Ascending aorta (tissue), 2 donors: ENCODE measurements at regions not wholly inside any gene's neighbourhood (a gene's known extent, or its start where the extent isn't known, plus 50 kb on each side); places are given as distances from the start of the nearest gene placed in this dataset.

Experiments
- DNase-seq, 2 donors: peaks; one replicate each; pipeline ENCODE4 v3.0.0-alpha.2; 2019; ENCODE audit warnings: low spot score in 2 of 2
- H3K27ac ChIP-seq, 2 donors: fragments of 200-600 bp; sonication (generic); one replicate each; pipeline ENCODE4 v1.5.1; 2016 to 2017; ENCODE audit warnings: mild to moderate bottlenecking in 1 of 2
- H3K27me3 ChIP-seq: fragments of 200-600 bp; sonication (generic); one replicate; pipeline ENCODE4 v1.5.1; 2017
- H3K36me3 ChIP-seq, 2 donors: fragments of 200-600 bp; sonication (generic); one replicate each; pipeline ENCODE4 v1.5.1; 2016
- H3K4me1 ChIP-seq, 2 donors: fragments of 200-600 bp; sonication (generic); one replicate each; pipeline ENCODE4 v1.5.1; 2016 to 2017; ENCODE audit warnings: mild to moderate bottlenecking in 1 of 2
- H3K4me3 ChIP-seq, 2 donors: fragments of 200-600 bp; sonication (generic); one replicate each; pipeline ENCODE4 v1.5.1; 2016 to 2017; ENCODE audit warnings: mild to moderate bottlenecking in 1 of 2
- H3K9me3 ChIP-seq, 2 donors: fragments of 200-600 bp; sonication (generic); one replicate each; pipeline ENCODE4 v1.5.1; 2016
- intact Hi-C: fragments of 100-400 bp; cut with DNase I; formaldehyde crosslinking; loops from one replicate; pipeline ENCODE4 v1.15.1; 2023
- TF ChIP-seq, protein P1 (sequence below), 3 experiments: fragments of 200-600 bp in 2 of 3; fragments of 450-650 bp in 1 of 3; sonication (generic) in 2 of 3; IDR thresholded peaks; one replicate each; pipeline ENCODE4 v1.5.1; 2016 to 2019; ENCODE audit warnings: antibody characterized with exemption in 3 of 3, mild to moderate bottlenecking in 1 of 3, moderate library complexity in 1 of 3

DNA sequence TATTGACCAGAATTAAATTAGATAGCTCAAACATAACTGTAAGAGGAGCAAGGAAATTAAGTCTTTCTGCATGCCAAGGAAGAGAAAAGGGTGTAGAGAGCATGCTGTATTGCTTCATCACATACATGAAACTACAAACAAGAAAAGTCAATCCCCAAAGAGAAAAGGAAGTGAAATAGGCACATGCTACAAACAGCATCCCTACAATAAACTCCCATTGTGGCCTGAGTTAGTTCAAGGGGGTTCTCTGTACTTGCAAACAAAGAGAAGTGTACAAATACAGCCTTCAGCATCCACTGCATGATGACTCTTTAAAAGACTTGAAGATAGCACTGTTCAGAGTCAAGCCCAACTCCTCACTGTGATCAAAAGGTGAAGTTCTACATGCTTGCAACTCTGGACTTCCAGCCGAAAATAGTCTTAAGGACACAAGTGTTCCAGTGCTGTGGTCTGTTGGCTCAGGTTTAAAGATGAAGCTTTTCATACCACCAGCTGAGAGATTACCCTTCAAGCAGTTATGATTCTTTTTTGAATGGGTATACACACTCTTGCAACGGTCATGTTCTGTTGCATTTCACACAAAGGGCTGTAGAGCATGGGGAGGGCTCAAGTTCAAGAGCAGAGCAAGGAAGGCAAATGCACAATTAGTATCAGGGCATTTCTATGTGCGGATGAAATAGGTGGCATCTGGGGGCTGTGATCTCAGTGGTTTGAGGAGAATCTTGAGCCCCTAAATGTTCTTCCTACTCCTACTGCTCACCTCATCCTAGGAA, 534.5 kb downstream of the EBF1 start:
- TF ChIP-seq, protein P1, sequence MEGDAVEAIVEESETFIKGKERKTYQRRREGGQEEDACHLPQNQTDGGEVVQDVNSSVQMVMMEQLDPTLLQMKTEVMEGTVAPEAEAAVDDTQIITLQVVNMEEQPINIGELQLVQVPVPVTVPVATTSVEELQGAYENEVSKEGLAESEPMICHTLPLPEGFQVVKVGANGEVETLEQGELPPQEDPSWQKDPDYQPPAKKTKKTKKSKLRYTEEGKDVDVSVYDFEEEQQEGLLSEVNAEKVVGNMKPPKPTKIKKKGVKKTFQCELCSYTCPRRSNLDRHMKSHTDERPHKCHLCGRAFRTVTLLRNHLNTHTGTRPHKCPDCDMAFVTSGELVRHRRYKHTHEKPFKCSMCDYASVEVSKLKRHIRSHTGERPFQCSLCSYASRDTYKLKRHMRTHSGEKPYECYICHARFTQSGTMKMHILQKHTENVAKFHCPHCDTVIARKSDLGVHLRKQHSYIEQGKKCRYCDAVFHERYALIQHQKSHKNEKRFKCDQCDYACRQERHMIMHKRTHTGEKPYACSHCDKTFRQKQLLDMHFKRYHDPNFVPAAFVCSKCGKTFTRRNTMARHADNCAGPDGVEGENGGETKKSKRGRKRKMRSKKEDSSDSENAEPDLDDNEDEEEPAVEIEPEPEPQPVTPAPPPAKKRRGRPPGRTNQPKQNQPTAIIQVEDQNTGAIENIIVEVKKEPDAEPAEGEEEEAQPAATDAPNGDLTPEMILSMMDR (IDR thresholded peaks at IDR 0.05) = no peak

GRCh38 chr5:158563760-158564390, 535.8 kb downstream of the EBF1 start:
- H3K36me3 ChIP-seq = no peaks in the 10 kb centered on the region
- H3K27me3 ChIP-seq = no peaks in the 10 kb centered on the region
- no peaks in the 10 kb centered on the region for H3K9me3 ChIP-seq
- H3K4me1 ChIP-seq = no peaks in the 10 kb centered on the region
- intact Hi-C loops = no loop called here
- TF ChIP-seq, protein P1 (IDR thresholded peaks at IDR 0.05) = no peak
- H3K27ac ChIP-seq = no peak overlapping the region
- no peak for DNase-seq
- H3K4me3 ChIP-seq = no peak overlapping the region

More for the DNA sequence above, 534.5 kb downstream of the EBF1 start:
- no peaks in the 10 kb centered on the region for H3K9me3 ChIP-seq
- no peaks in the 10 kb centered on the region for H3K27me3 ChIP-seq
- H3K27ac ChIP-seq = no peak overlapping the region
- H3K36me3 ChIP-seq = no peaks in the 10 kb centered on the region
- no peak for DNase-seq
- no peak overlapping the region for H3K4me3 ChIP-seq
- H3K4me1 ChIP-seq = no peaks in the 10 kb centered on the region
- intact Hi-C loops = no loop called here

- H3K4me1 ChIP-seq = no peaks in the 10 kb centered on the region
- no peak overlapping the region for H3K27ac ChIP-seq
- H3K4me3 ChIP-seq = no peak overlapping the region
- TF ChIP-seq, protein P1 (IDR thresholded peaks at IDR 0.05) = no peak
- no peak for DNase-seq
- no peaks in the 10 kb centered on the region for H3K9me3 ChIP-seq
- no peaks in the 10 kb centered on the region for H3K27me3 ChIP-seq
- no peaks in the 10 kb centered on the region for H3K36me3 ChIP-seq
- intact Hi-C loops = no loop called here
Observed at GRCh38 chr5:158561562-158562190, 538.0 kb downstream of the EBF1 start.

GRCh38 chr5:158560170-158560569, 539.5 kb downstream of the EBF1 start:
- Histone ChIP-seq H3K4me1 (no peaks in the 10 kb centered on the region), H3K4me3 (no peak overlapping the region), H3K27ac (no peak overlapping the region), H3K9me3 (peaks cover 0 to 3% of the 10 kb centered on the region in 2 donors), H3K27me3 (no peaks in the 10 kb centered on the region), H3K36me3 (no peaks in the 10 kb centered on the region)
- no peak for DNase-seq
- TF ChIP-seq, protein P1 (IDR thresholded peaks at IDR 0.05) = no peak
- intact Hi-C loops = no loop called here

DNA sequence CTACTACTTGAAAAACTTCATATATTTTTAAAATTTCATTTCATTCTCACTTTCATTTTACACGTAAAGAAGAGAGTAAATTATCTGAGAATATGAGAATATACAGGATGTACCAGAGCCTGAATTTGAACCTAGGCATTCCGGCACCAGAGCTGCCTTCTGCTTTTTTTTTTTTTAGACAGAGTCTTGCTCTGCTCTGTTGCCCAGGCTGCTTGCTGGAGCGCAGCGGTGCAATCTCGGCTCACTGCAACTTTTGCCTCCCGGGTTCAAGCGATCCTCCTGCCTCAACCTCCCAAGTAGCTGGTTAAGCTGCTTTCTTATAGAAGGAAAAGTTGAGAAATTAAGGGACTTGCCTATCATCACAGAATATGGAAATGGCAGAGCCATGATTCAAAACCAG, 540.1 kb downstream of the EBF1 start:
- Histone ChIP-seq H3K36me3 (no peaks in the 10 kb centered on the region), H3K9me3 (peaks cover 0 to 3% of the 10 kb centered on the region in 2 donors), H3K4me3 (no peak overlapping the region), H3K27ac (no peak overlapping the region), H3K27me3 (no peaks in the 10 kb centered on the region), H3K4me1 (no peaks in the 10 kb centered on the region)
- intact Hi-C loops = no loop called here
- DNase-seq = no peak
- TF ChIP-seq, protein P1 (IDR thresholded peaks at IDR 0.05) = no peak
